HG03442 (cell line): ENCODE measurements at regions not wholly inside any gene's neighbourhood (a gene's known extent, or its start where the extent isn't known, plus 50 kb on each side); places are given as distances from the start of the nearest gene placed in this dataset.
"Not testable (repeated sequence)": the region's sequence is repeated elsewhere in the genome, so short reads cannot be mapped to it uniquely, and the experiment has no call there.

Experiments used
- ATAC-seq: cut with Tn5 transposase; IDR thresholded peaks from one replicate; pipeline ENCODE4 v1.9.1; 2021; ENCODE audit warnings: mild to moderate bottlenecking, moderate library complexity; ENCODE audit not compliant: unreplicated experiment

DNA sequence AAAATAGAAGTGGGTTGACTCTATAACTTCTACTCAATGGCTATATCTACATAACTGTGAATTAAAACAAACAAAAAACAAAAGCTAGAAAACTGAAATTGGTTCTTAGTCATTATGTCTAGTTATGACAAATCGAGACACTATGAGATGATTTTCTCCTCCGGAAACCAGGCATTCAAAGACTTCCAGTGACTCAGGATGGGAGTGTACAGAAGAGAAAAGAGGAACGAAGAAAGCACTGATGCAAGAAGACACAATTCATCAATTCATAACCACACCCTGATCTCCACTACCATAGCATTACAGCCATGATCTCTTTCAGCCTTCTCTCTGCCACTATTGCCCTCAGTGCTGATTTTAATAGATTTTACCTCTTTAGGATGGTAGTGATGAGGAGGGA, 253.6 kb downstream of the CBLL2 start:
- peak; percentile 99 for ATAC-seq

DNA sequence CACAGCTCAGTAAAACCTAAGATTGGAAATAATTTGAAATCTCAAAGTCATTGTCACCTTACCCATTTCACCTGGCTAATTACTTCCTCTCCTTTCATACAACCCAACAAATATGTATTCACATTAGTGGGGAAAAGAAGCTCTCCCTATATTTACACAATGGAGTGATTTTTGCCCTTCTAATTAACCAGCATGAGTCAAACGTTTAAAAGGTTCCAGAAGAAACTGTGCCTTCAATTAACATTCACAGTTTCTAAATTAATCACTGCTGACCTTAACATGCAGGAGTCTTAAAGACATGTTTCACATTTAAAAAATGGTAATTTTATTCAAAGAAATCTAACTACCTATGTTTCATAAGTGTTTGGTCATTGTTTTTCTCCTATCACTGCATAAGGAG, 254.6 kb downstream of the CBLL2 start:
- ATAC-seq, result no peak

DNA sequence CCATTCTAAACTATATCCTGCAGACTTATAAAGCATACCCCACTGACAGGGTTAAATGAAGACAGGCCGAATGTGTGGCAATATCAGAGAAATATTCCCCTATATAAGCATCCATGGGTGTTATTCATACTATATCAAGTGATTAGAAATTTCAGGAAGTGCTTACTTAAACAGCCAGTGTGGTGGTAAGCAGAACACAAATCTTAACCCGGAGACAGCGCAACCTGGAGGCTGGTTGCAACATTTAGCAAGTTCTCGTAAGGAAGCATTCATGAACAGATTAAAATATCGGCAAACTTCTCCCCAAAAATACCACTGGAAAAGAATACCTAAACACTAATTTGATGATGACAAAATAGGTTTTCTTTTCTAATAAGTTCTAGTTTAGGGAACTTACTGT, 261.2 kb downstream of the CBLL2 start:
- no peak for ATAC-seq

DNA sequence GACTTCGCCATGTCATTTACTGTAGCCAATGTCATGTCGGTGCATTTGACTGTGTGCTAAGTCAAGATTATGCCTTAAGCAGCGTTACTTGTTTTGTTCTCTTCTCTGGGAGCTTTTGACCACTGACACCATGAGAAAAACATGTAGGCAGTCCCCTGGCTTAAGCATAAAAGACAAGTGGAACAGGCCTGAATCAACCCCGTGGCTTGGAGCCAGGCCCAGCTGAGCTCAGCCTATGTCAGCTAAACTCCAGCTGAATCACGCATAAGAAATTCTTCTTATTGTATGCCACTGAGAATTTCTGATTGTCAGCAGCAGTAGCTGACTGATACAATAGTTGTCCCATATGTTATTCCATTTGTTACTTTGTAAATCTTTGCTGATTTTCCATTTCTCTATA, 261.9 kb downstream of the CBLL2 start:
- no peak for ATAC-seq

DNA sequence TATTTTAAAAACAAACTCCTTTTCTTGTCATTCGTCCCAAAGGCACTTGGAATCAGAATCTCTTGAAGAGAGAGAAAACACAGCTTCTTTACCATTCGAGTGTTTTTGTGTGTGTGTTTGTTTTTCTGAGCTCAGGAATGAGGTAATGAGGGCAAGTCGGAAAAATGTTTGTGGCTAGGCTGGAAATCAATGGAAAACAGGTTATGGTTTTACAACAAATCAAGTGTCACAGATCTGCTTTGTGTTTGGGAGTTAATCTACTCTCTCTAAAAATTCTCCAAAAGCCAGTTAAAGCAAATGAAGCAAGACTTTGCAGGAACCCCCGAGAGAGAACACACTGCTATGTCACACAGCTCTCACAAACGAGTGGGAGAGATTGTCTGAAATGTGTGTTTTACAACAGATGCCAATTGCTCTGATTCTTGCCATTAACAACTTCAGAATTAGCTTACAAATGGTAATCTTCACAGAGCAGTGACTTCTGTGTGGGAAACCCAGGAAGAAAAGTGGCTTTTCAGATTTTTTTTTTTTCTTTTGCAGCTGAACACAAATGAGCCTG, 264.1 kb downstream of the CBLL2 start:
- ATAC-seq, result no peak

DNA sequence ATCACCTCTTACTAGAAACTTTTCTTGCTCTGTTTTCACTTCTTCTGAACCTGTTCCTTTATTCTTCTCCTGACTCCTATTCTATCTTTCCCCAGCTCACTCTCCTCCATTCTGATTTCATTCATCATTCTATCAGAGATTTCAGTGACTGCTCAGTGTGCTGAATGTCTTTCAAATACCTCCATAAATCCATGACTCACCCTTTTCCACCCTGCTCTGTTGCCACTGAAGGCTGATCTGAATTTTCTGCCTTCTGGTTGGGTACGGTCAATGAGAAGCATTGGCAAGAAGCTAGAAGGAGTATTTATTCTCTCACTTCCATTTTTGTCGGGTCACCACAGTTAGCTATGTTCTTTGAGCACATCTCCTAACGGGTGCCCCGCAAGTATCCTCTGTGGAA, 265.9 kb downstream of the CBLL2 start:
- no peak for ATAC-seq

DNA sequence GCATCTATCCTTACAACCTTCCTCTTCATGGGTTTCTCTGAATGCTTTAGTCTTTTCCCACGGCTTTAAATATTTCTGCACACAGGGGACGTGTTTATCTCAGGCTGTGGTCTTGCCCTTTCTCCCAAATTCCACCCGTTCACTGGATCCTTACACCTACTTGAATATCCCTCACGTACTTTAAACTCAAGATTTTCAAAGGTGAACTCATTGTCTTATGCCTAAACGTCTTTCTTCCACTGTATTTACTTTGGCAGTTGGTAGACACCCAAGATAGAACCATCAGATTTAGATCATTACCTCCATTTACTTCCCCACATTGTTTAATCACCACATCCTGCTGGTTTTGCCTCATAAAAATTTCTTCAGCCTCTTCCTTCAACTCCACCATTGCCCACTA, 269.2 kb downstream of the CBLL2 start:
- no peak for ATAC-seq

DNA sequence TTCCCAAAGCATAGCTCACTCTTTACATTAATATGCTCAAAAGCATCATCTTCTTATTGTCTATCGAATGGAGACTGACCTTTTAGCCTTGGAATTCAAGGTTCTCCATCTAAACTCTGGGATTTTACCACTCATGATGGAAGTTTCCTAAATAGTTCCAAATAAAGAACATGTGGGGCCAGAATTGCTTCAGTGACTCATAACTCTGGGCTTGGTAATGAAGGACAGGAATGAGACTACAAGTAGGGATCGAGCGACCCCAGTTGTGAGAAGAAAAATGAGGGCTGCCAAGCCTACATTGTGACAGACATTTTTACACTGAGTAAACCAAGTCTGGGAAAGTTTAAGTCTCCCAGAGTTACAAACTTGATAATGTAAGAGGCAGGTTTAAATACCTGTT, 269.9 kb downstream of the CBLL2 start:
- ATAC-seq, result no peak

DNA sequence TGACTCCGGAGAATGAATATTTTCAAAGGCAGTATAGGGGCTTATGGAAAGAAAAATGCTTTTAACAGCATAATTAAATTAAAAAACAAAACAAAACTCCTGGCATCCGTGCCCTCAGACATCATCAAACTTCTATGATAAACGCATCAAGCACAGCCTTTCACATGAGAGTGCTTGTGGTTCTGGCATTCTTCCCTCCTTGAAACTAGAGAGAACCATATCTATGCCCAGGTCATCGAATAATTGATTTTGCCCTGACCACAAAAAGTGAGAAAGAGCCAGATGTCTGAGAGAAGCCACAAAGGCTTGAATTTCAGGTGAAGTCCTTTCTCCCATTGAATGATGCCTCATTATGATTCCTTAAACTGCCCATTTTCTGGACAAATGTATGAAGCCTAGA, 286.8 kb downstream of the CBLL2 start:
- ATAC-seq, result no peak

DNA sequence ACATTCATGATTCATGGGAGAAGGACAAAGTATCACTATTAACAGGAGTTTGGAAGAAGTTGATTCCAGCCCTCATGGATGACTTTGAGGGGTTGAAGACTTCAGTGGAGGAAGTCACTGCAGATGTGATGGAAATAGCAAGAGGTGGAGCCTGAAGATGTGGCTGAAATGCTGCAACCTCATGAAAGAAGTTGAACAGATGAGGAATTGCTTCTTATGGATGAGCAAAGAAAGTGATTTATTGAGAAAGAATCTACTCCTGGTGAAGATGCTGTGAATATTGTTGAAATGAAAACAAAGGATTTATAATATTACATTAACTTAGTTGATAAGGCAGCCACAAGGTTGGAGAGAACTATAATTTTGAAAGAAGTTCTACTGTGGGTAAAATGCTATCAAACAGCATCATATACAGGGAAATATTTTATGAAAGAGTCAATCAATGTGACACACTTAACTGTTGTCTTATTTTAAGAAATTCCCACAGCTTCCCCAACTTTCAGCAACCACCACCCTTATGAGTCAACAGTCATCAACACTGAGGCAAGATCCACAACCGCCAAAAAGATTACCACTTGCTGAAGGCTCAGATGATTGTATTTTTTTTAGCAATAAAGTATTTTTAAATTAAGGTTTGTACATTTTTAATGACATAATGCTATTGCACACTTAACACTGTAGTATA, 302.6 kb downstream of the CBLL2 start:
- ATAC-seq, result no peak

DNA sequence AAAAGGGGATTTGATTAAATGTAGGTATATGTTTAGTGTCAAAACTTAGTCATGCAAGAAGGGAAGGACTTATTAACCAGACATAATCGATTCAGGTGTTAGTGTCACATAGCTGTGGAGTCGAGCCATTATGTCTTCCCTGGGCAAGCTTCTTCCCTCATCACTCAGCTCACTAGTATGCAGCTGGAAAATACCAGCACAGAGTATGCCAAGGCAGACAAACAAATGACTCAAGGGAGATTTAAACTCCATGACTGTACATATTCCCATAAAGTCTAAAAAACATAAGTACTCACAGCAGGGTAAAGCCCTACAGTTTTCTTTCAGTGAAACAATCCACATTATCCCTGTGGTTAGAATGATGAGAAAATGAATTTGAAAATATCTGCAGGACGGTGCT, 304.5 kb downstream of the CBLL2 start:
- ATAC-seq, result no peak

DNA sequence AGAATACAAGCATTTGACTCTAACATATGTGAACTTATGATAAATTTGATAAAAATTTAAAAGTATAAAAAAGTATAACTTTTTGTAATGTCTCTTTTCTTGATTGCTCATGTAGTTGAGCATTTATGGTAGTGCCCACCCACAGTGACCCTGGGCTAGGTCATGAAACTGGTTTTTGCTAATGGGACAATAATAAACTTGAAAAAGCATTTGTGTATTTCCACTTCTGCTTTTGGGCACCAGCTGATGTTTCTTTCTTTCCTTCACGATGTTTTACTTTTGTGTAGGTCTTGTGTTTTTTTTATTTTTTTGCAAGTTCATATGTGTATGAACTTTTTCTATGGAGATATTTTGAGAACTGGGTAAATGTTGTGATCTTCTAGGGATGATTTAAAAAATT, 313.1 kb downstream of the CBLL2 start:
- ATAC-seq, result no peak

DNA sequence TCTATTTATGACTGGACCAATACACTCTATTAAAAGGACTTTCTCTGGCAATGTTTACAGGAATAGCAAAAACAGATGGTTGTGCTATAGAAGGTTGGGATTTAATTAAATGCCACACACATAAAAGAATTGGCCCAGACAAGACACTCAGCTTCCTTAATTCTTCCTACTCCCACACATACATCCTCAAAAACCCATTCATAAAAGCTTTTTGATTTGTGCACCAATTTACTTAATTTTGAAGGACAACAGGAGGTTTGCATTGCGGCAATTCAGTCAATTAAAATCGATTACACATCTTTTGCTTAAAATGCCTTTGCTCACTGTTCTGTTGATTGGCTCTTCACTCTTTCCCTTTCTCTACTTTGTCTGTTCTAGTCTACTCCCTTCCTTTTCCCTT, 317.1 kb downstream of the CBLL2 start:
- ATAC-seq, result no peak

DNA sequence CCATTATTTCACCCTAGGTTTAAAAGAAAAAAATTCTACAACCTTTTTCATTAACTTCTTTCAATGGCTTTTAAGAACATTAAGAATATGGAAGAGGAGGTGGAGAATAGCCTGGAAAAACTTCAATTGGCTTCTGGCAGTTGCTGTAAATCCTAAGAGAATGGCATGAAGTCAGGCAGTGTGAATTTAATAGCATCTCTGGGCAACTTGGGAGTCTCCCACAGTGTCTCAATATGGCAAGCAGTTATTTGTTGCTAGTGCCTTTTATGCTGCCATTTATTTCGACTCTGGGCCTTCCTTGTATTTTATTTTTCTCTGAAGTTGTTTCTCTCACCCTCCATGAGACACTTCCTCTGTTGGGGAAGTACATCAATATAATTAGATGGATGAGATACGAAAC, 322.1 kb downstream of the CBLL2 start:
- ATAC-seq, result no peak

DNA sequence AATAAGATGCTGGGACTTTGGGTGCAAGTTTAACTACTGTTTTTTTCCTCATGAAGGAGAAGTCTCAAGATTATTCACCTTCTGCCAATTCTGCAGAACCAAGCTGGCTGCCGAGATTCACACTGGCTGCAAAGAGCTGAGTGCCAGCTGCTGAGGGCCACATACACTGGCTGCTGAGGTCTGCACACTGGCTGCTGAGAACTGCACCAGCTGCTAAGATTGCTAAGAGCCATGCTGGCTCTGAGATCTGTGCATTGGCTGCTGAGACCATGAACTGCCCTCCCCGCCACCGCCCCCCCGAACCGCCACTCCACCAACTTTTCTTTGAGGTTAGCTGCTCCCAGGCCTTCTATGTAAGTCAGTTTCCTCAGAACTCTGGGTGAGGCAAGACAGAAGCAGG, 330.3 kb downstream of the CBLL2 start:
- no peak for ATAC-seq

DNA sequence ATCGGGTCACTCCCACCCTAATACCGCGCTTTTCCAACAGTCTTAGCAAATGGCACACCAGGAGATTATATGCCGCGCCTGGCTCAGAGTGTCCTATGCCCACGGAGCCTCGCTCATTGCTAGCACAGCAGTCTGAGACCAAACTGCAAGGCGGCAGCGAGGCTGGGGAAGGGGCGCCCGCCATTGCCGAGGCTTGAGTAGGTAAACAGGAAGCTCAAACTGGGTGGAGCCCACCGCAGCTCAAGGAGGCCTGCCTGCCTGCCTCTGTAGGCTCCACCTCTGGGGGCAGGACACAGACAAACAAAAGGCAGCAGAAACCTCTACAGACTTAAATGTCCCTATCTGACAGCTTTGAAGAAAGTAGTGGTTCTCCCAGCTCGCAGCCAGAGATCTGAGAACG, 336.7 kb downstream of the CBLL2 start:
- ATAC-seq, result not testable (repeated sequence)

DNA sequence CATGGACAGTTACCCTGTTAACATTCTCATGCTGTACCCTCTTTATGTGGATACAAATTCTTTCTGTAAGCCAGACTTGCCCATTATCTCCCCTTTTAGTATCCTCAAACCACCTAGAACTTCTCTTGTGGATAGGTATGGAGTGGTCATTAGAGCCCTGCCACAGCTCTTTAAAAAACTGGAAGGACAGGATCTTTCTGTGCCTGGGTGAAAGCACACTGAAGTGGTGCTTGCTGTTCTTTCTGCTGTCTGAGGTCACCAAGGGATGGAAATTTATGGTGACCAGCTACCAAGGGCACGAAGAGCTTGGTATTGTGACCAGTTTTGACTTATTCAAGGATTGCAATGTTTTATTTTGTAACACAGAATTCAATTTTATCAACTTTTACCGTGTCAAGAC, 344.2 kb downstream of the CBLL2 start:
- no peak for ATAC-seq

DNA sequence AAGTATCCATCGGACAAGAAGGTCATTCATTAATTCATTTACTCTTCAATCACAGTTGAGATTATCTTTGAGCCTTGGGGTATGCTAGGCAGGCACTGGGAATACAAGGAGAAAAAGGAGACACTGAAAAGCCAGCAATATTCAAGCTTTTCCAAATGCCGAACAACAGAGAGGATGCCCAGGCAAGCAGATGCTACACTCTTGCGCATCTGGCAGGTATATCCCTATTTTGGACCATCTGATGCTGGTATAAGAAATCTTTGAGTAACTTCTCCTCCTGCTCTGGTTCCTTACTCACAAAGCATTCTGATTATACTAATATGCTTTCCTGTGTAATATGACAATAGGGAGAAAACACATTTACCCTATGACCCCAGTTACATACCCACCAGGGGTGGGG, 354.9 kb downstream of the CBLL2 start:
- no peak for ATAC-seq

DNA sequence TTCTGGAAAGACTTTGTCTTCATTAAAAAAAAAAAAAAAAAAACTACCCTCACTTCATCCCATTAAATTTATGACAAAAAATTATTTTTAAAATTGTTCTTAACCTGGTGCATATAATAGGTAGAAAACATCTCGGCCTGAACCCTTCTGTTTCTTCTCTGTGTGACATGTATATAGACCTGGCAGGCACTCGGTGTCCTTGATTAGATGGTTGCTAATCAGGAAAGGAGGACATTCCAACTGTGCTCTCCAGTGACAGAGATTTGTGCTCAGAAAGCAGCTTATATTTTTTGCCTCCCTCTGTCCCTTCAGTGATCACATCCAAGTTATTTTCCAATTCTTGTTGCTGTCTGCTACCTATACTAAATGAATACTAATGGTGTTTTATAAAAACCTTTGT, 355.6 kb downstream of the CBLL2 start:
- no peak for ATAC-seq

DNA sequence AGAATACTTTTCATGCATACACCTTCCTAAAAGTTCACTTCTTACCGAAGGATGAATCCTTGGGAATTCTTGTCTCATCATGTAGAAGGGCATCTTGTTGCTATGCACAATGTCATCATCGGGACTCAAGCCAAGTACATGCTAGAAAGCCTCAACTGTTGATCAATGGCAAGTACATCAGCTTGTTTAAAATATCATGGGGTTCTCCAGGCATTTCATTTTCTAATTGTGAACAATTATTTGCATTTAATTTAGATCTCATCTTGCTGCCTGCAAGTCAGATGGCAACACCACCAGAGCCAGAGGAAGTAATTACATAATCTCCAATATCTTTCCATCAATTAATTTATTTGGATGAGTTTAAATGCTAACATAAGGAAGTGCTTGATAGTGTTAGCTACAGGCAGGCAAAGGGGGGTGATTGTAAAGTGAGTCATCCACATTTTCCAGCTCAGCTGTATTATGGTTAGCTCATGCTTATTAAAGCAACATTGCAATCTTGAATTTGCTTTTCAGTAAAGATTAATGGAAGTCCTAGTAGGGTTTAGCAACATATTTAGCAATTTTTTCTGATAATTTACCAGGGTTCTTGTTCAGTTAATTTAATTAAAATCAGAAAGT, 356.5 kb downstream of the CBLL2 start:
- no peak for ATAC-seq

DNA sequence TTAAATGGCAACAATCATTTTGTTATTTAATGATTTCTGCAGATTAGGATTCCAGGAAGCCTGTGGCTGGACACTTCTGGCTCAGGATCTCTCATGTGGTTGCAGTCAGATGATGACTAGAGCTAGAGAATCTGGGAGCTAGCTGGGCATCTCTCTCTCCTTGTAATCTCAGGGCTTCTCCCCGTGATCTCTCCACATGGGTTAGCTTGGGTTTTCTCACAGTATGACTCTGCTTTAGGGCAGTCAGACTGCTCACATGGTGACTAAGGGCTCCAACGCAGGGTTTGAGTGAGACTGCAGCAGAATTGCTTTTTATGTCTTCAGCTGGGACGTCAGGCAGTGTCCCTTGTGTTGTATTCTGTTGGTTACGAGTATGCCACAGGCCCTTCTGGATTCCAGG, 361.4 kb downstream of the CBLL2 start:
- ATAC-seq, result no peak

DNA sequence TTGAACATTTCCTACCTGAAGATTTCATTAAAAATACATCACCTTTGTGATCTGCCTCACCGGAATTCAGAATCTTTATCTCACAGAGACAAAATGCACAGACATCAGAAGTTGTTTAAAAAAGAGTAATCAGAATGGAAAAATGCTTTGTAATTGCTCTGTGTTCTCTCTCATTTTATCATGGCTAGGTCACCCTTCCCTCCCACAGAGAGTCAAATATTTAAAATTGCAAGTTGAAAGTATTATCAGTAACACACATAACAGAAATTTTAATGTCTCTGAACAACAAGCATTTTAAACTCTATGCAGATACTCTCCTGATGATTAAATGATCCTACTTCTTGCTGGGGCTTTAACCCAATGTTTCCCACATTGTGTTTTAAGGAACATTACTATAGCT, 362.0 kb downstream of the CBLL2 start:
- ATAC-seq, result no peak

DNA sequence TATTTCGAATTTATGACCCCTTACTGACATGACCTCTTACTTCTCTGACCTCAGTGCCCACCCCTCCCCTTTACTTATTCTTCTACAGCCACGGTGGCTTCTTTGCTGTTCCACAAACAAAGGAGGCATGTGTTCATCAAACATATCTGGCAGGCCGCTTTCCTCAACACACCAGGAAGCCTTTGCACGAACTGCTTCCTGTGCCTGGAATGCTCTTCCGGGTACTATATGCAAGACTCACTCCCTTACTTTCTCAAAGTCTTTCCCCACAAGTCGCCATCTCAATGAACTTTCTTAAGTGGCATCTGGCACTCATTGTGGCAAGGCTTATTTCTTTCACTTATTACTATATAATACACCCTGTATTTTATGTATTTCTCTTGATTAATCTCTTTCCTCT, 351.5 kb upstream of the DDX53 start:
- no peak for ATAC-seq
